ENCODE measurements at regions not wholly inside any gene's neighbourhood (a gene's known extent, or its start where the extent isn't known, plus 50 kb on each side); places are given as distances from the start of the nearest gene placed in this dataset.

- intact Hi-C loops (cut with micrococcal nuclease), result no loop called here
- Mint-ChIP-seq H3K27me3 (no peaks in the 10 kb centered on the region), H3K4me1 (no peaks in the 10 kb centered on the region), H3K4me3 (no peak overlapping the region), H3K9me3 (ENCODE audit: insufficient read depth) (no peaks in the 10 kb centered on the region), H3K27ac (no peak overlapping the region)
- Histone ChIP-seq H3K4me3 (ENCODE audit: control extremely low read depth in 1 of 5, extremely low read depth in 1 of 5, insufficient read depth in 1 of 5, low read depth in 2 of 5, low read length in 4 of 5) (no peak overlapping the region), H2AFZ (ENCODE audit: insufficient read depth, low read depth, low read length, poor library complexity, severe bottlenecking) (no peak overlapping the region), H4K20me1 (ENCODE audit: control insufficient read depth, insufficient read depth, low read length, poor library complexity, severe bottlenecking) (no peaks in the 10 kb centered on the region), H3K36me3 (replicated peaks in 1 of 2; ENCODE audit: control extremely low read depth in 1 of 2, control insufficient read depth in 1 of 2, extremely low read depth in 1 of 2, insufficient read depth in 2 of 2, low read length in 1 of 2) (no peaks in the 10 kb centered on the region), H3K27me3 (replicated peaks in 1 of 4; ENCODE audit: control extremely low read depth in 1 of 4, control insufficient read depth in 3 of 4, insufficient read depth in 4 of 4, low read length in 3 of 4) (no peaks in the 10 kb centered on the region), H3K4me2 (replicated peaks; ENCODE audit: low read depth, low read length, poor library complexity, severe bottlenecking) (no peak overlapping the region), H3K9ac (ENCODE audit: low read length) (no peak overlapping the region), H3K79me2 (ENCODE audit: control insufficient read depth, insufficient read depth, low read length) (no peaks in the 10 kb centered on the region), H3K9me3 (ENCODE audit: control extremely low read depth in 1 of 3, control insufficient read depth in 2 of 3, insufficient read depth in 1 of 3, low read length in 2 of 3) (no peaks in the 10 kb centered on the region), H3K4me1 (ENCODE audit: control insufficient read depth in 2 of 2, insufficient read depth in 2 of 2, low read length in 2 of 2) (no peaks in the 10 kb centered on the region), H3K27ac (ENCODE audit: low read length in 2 of 2) (no peak overlapping the region)
- ATAC-seq (ENCODE audit: low read depth) (no peak), DNase-seq (no peak)
- POLR2A ChIA-PET, result no interaction called here
- TF ChIP-seq CTCF (IDR thresholded peaks at IDR 0.05), result no peak
- TF ChIP-seq EZH2 (IDR thresholded peaks at IDR 0.05; ENCODE audit: borderline replicate concordance, insufficient read depth, low read depth, low read length, poor library complexity, severe bottlenecking), result no peak
- CTCF ChIA-PET, result no interaction called here
These were observed 331.8 kb downstream of the KCNJ3 start for GRCh38 chr2:155030296-155030695.

GRCh38 chr2:155026651-155027174 lies 328.2 kb downstream of the KCNJ3 start:
- H3K4me3 ChIP-seq (ENCODE audit: control extremely low read depth in 1 of 5, extremely low read depth in 1 of 5, insufficient read depth in 1 of 5, low read depth in 2 of 5, low read length in 4 of 5), result no peak overlapping the region
- no CpG with 5 or more reads among the region's 1 CpG for WGBS (ENCODE audit: insufficient coverage)
- no peak overlapping the region for H3K27ac ChIP-seq (ENCODE audit: low read length in 2 of 2)
- H2AFZ ChIP-seq (ENCODE audit: insufficient read depth, low read depth, low read length, poor library complexity, severe bottlenecking), result no peak overlapping the region
- no peak overlapping the region for H3K27ac Mint-ChIP-seq
- no peaks in the 10 kb centered on the region for H3K4me1 ChIP-seq (ENCODE audit: control insufficient read depth in 2 of 2, insufficient read depth in 2 of 2, low read length in 2 of 2)
- H3K27me3 Mint-ChIP-seq, result no peaks in the 10 kb centered on the region
- ChIA-PET CTCF (no interaction called here), POLR2A (no interaction called here)
- no peaks in the 10 kb centered on the region for H3K27me3 ChIP-seq (replicated peaks in 1 of 4; ENCODE audit: control extremely low read depth in 1 of 4, control insufficient read depth in 3 of 4, insufficient read depth in 4 of 4, low read length in 3 of 4)
- no peaks in the 10 kb centered on the region for H3K9me3 ChIP-seq (ENCODE audit: control extremely low read depth in 1 of 3, control insufficient read depth in 2 of 3, insufficient read depth in 1 of 3, low read length in 2 of 3)
- H3K79me2 ChIP-seq (ENCODE audit: control insufficient read depth, insufficient read depth, low read length), result no peaks in the 10 kb centered on the region
- TF ChIP-seq EZH2 (IDR thresholded peaks at IDR 0.05; ENCODE audit: borderline replicate concordance, insufficient read depth, low read depth, low read length, poor library complexity, severe bottlenecking), result no peak
- TF ChIP-seq CTCF (IDR thresholded peaks at IDR 0.05), result no peak
- no peak overlapping the region for H3K4me3 Mint-ChIP-seq
- H3K4me1 Mint-ChIP-seq, result no peaks in the 10 kb centered on the region
- ATAC-seq (ENCODE audit: low read depth) (no peak), DNase-seq (no peak)
- no peaks in the 10 kb centered on the region for H4K20me1 ChIP-seq (ENCODE audit: control insufficient read depth, insufficient read depth, low read length, poor library complexity, severe bottlenecking)
- intact Hi-C loops (cut with micrococcal nuclease), result no loop called here
- H3K9ac ChIP-seq (ENCODE audit: low read length), result no peak overlapping the region
- no peak overlapping the region for H3K4me2 ChIP-seq (replicated peaks; ENCODE audit: low read depth, low read length, poor library complexity, severe bottlenecking)
- no peaks in the 10 kb centered on the region for H3K9me3 Mint-ChIP-seq (ENCODE audit: insufficient read depth)
- no peaks in the 10 kb centered on the region for H3K36me3 ChIP-seq (replicated peaks in 1 of 2; ENCODE audit: control extremely low read depth in 1 of 2, control insufficient read depth in 1 of 2, extremely low read depth in 1 of 2, insufficient read depth in 2 of 2, low read length in 1 of 2)

Data from B cell (primary cell).